Prostate gland (tissue), 2 donors: ENCODE measurements at regions not wholly inside any gene's neighbourhood (a gene's known extent, or its start where the extent isn't known, plus 50 kb on each side); places are given as distances from the start of the nearest gene placed in this dataset.

Experiments used
- DNase-seq: peaks from one replicate; pipeline ENCODE4 v3.0.0-alpha.2; 2019; ENCODE audit warnings: low spot score
- H3K27ac ChIP-seq, 2 donors: fragments of 200-600 bp; sonication (generic); 2 replicates each; pipeline ENCODE4 v1.5.1; 2017 to 2019
- H3K27me3 ChIP-seq: fragments of 200-600 bp; sonication (generic); replicated peaks from 2 replicates; pipeline ENCODE4 v1.5.1; 2019; ENCODE audit not compliant: insufficient read depth
- H3K36me3 ChIP-seq, 2 donors: fragments of 200-600 bp; sonication (generic); 1 replicate in 1 of 2; 2 replicates in 1 of 2; pipeline versions ENCODE4 v1.5.1 to v1.8.1; 2017 to 2019
- H3K4me1 ChIP-seq: fragments of 200-600 bp; sonication (generic); replicated peaks from 2 replicates; pipeline ENCODE4 v1.5.1; 2019
- H3K4me3 ChIP-seq, 2 donors: fragments of 200-600 bp; sonication (generic); 2 replicates each; pipeline ENCODE4 v1.5.1; 2017 to 2019
- H3K9me3 ChIP-seq: fragments of 200-600 bp; sonication (generic); 2 replicates; pipeline ENCODE4 v1.5.1; 2017
- CTCF ChIP-seq, 4 experiments: fragments of 200-600 bp in 2 of 4; fragments of 450-650 bp in 2 of 4; sonication (generic) in 2 of 4; IDR thresholded peaks; 1 replicate in 3 of 4; 2 replicates in 1 of 4; pipeline ENCODE4 v1.5.1; 2016 to 2019; ENCODE audit warnings: antibody characterized with exemption in 4 of 4, mild to moderate bottlenecking in 2 of 4, moderate library complexity in 2 of 4
- POLR2A ChIP-seq: fragments of 450-650 bp; IDR thresholded peaks from one replicate; pipeline ENCODE4 v1.6.1; 2016; ENCODE audit warnings: antibody characterized with exemption, mild to moderate bottlenecking
- POLR2AphosphoS5 ChIP-seq: sonication (generic); formaldehyde crosslinking; IDR thresholded peaks from one replicate; pipeline ENCODE4 v1.6.1; 2017; ENCODE audit warnings: antibody characterized with exemption
- WGBS: methylation state at CpG from one replicate; pipeline ENCODE4 v1.1.5; 2018; 5-methylcytosine and 5-hydroxymethylcytosine counted together
- intact Hi-C: fragments of 100-400 bp; cut with DNase I; formaldehyde crosslinking; loops from one replicate; pipeline ENCODE4 v1.14.2; 2022

- WGBS, result 74% methylated on average over 16 of the region's 16 CpGs
- no peak overlapping the region for H3K27ac ChIP-seq
- no peaks in the 10 kb centered on the region for H3K36me3 ChIP-seq
- H3K27me3 ChIP-seq, result no peaks in the 10 kb centered on the region
- DNase-seq, result no peak
- no peak overlapping the region for H3K4me3 ChIP-seq
- intact Hi-C loops, result no loop called here
- TF ChIP-seq POLR2A, result no peak
- TF ChIP-seq POLR2AphosphoS5, result no peak
- no peak for TF ChIP-seq CTCF (IDR thresholded peaks at IDR 0.05)
- no peaks in the 10 kb centered on the region for H3K9me3 ChIP-seq
- H3K4me1 ChIP-seq, result no peaks in the 10 kb centered on the region
Observed at GRCh38 chr20:57094252-57094891, 172.1 kb downstream of the BMP7 start.

GRCh38 chr20:57094991-57095390, 171.4 kb downstream of the BMP7 start:
- Histone ChIP-seq H3K27ac (no peak overlapping the region), H3K4me1 (no peaks in the 10 kb centered on the region), H3K27me3 (no peaks in the 10 kb centered on the region), H3K36me3 (no peaks in the 10 kb centered on the region), H3K4me3 (no peak overlapping the region), H3K9me3 (no peaks in the 10 kb centered on the region)
- WGBS, result 89% methylated on average over 12 of the region's 12 CpGs
- intact Hi-C loops, result no loop called here
- no peak for DNase-seq
- TF ChIP-seq CTCF (IDR thresholded peaks at IDR 0.05) (no peak), POLR2AphosphoS5 (no peak), POLR2A (no peak)

- Histone ChIP-seq H3K27ac (no peak overlapping the region), H3K27me3 (no peaks in the 10 kb centered on the region), H3K9me3 (no peaks in the 10 kb centered on the region), H3K4me1 (no peaks in the 10 kb centered on the region), H3K36me3 (no peaks in the 10 kb centered on the region), H3K4me3 (no peak overlapping the region)
- TF ChIP-seq POLR2AphosphoS5 (no peak), POLR2A (no peak), CTCF (IDR thresholded peaks at IDR 0.05) (no peak)
- intact Hi-C loops, result no loop called here
- no peak for DNase-seq
- WGBS, result 95% methylated on average over 3 of the region's 3 CpGs
Observed at GRCh38 chr20:57095426-57095825, 171.0 kb downstream of the BMP7 start.

GRCh38 chr20:57097245-57097915, 169.1 kb downstream of the BMP7 start:
- Histone ChIP-seq H3K9me3 (no peaks in the 10 kb centered on the region), H3K27ac (no peak overlapping the region), H3K27me3 (no peaks in the 10 kb centered on the region), H3K36me3 (no peaks in the 10 kb centered on the region), H3K4me1 (no peaks in the 10 kb centered on the region), H3K4me3 (no peak overlapping the region)
- no peak for DNase-seq
- TF ChIP-seq POLR2AphosphoS5 (no peak), POLR2A (no peak), CTCF (IDR thresholded peaks at IDR 0.05) (no peak)
- 53% methylated on average over 9 of the region's 9 CpGs for WGBS
- intact Hi-C loops, result no loop called here

GRCh38 chr20:57102160-57102559, 164.3 kb downstream of the BMP7 start:
- H3K27ac ChIP-seq, result no peak overlapping the region
- WGBS, result 98% methylated on average over 9 of the region's 9 CpGs
- H3K4me3 ChIP-seq, result no peak overlapping the region
- TF ChIP-seq POLR2AphosphoS5 (no peak), POLR2A (no peak), CTCF (IDR thresholded peaks at IDR 0.05) (no peak)
- no peaks in the 10 kb centered on the region for H3K36me3 ChIP-seq
- no peaks in the 10 kb centered on the region for H3K9me3 ChIP-seq
- intact Hi-C loops, result no loop called here
- no peaks in the 10 kb centered on the region for H3K4me1 ChIP-seq
- no peaks in the 10 kb centered on the region for H3K27me3 ChIP-seq
- no peak for DNase-seq
